Smooth muscle cell (in vitro differentiated cells): ENCODE measurements at regions not wholly inside any gene's neighbourhood (a gene's known extent, or its start where the extent isn't known, plus 50 kb on each side); places are given as distances from the start of the nearest gene placed in this dataset.

Experiments
- DNase-seq: peaks from one replicate; lab custom pipeline; 2025; ENCODE audit not compliant: unreplicated experiment; lab: John Stamatoyannopoulos, UW
- H2AFZ ChIP-seq: fragments of 200-600 bp; sonication (generic); 2 replicates; pipeline ENCODE4 v1.6.0; 2016; ENCODE audit warnings: antibody characterized with exemption, low read depth, mild to moderate bottlenecking
- H3F3A ChIP-seq: fragments of 200-600 bp; sonication (generic); 2 replicates; pipeline ENCODE4 v1.6.0; 2017; ENCODE audit warnings: antibody characterized with exemption, low read depth
- H3K27ac ChIP-seq: fragments of 200-600 bp; sonication (generic); 2 replicates; pipeline ENCODE4 v1.5.1; 2016; ENCODE audit warnings: low read depth, mild to moderate bottlenecking
- H3K27me3 ChIP-seq: fragments of 200-600 bp; sonication (generic); 2 replicates; pipeline ENCODE4 v1.6.1; 2016; ENCODE audit warnings: low read depth, mild to moderate bottlenecking
- H3K36me3 ChIP-seq: fragments of 200-600 bp; sonication (generic); 2 replicates; pipeline ENCODE4 v1.5.1; 2016; ENCODE audit warnings: low read depth
- H3K4me1 ChIP-seq: fragments of 200-600 bp; sonication (generic); 2 replicates; pipeline ENCODE4 v1.5.1; 2016; ENCODE audit warnings: low read depth
- H3K4me2 ChIP-seq: fragments of 200-600 bp; sonication (generic); 2 replicates; pipeline ENCODE4 v1.6.0; 2016; ENCODE audit warnings: mild to moderate bottlenecking
- H3K4me3 ChIP-seq: fragments of 200-600 bp; sonication (generic); 2 replicates; pipeline ENCODE4 v1.5.1; 2016; ENCODE audit warnings: mild to moderate bottlenecking
- H3K79me2 ChIP-seq: fragments of 200-600 bp; sonication (generic); 2 replicates; pipeline ENCODE4 v1.6.0; 2016; ENCODE audit warnings: low read depth, mild to moderate bottlenecking
- H3K9ac ChIP-seq: fragments of 200-600 bp; sonication (generic); 2 replicates; pipeline ENCODE4 v1.6.0; 2016; ENCODE audit warnings: low read depth
- H3K9me3 ChIP-seq: fragments of 200-600 bp; sonication (generic); replicated peaks from 2 replicates; pipeline ENCODE4 v1.5.1; 2016; ENCODE audit warnings: low read depth
- H4K20me1 ChIP-seq: fragments of 200-600 bp; sonication (generic); 2 replicates; pipeline ENCODE4 v1.6.0; 2016; ENCODE audit warnings: low read depth
- CTCF ChIP-seq: fragments of 200-600 bp; sonication (generic); IDR thresholded peaks from 2 replicates; pipeline ENCODE4 v1.5.1; 2017; ENCODE audit warnings: borderline replicate concordance, mild to moderate bottlenecking, antibody characterized with exemption; ENCODE audit not compliant: insufficient read depth, poor library complexity, severe bottlenecking
- WGBS: methylation state at CpG from one replicate; pipeline ENCODE4 v1.1.7; 2016; ENCODE audit warnings: low lambda C conversion rate; 5-methylcytosine and 5-hydroxymethylcytosine counted together

GRCh38 chr7:153835712-153836265, 216.4 kb upstream of the DPP6 start:
- Histone ChIP-seq H2AFZ (no peak overlapping the region), H3F3A (no peaks in the 10 kb centered on the region), H3K4me2 (no peak overlapping the region), H4K20me1 (no peaks in the 10 kb centered on the region), H3K79me2 (no peaks in the 10 kb centered on the region), H3K36me3 (no peaks in the 10 kb centered on the region), H3K4me1 (no peaks in the 10 kb centered on the region), H3K9me3 (no peaks in the 10 kb centered on the region), H3K9ac (no peak overlapping the region), H3K27ac (no peak overlapping the region), H3K27me3 (no peaks in the 10 kb centered on the region), H3K4me3 (no peak overlapping the region)
- WGBS: 73% methylated on average over 7 of the region's 7 CpGs
- DNase-seq: no peak
- TF ChIP-seq CTCF: no peak

- Histone ChIP-seq H3K27ac (no peak overlapping the region), H3K79me2 (no peaks in the 10 kb centered on the region), H2AFZ (no peak overlapping the region), H3K4me1 (no peaks in the 10 kb centered on the region), H3K9me3 (no peaks in the 10 kb centered on the region), H3F3A (no peaks in the 10 kb centered on the region), H3K27me3 (no peaks in the 10 kb centered on the region), H4K20me1 (no peaks in the 10 kb centered on the region), H3K4me3 (no peak overlapping the region), H3K9ac (no peak overlapping the region), H3K4me2 (no peak overlapping the region), H3K36me3 (no peaks in the 10 kb centered on the region)
- no peak for DNase-seq
- TF ChIP-seq CTCF: no peak
- 71% methylated on average over 4 of the region's 4 CpGs for WGBS
These were observed 213.6 kb upstream of the DPP6 start for GRCh38 chr7:153838591-153838990.

- Histone ChIP-seq H2AFZ (no peak overlapping the region), H3K4me1 (no peaks in the 10 kb centered on the region), H3K4me2 (no peak overlapping the region), H3K27me3 (no peaks in the 10 kb centered on the region), H3K27ac (no peak overlapping the region), H3K9ac (no peak overlapping the region), H3K9me3 (peaks cover 2% of the 10 kb centered on the region), H4K20me1 (no peaks in the 10 kb centered on the region), H3F3A (no peaks in the 10 kb centered on the region), H3K4me3 (no peak overlapping the region), H3K36me3 (no peaks in the 10 kb centered on the region), H3K79me2 (no peaks in the 10 kb centered on the region)
- no peak for DNase-seq
- 86% methylated on average over 5 of the region's 5 CpGs for WGBS
- TF ChIP-seq CTCF: no peak
These were observed 211.3 kb upstream of the DPP6 start for GRCh38 chr7:153840861-153841260.

- 89% methylated on average over 11 of the region's 11 CpGs for WGBS
- no peak overlapping the region for H2AFZ ChIP-seq
- no peaks in the 10 kb centered on the region for H3K27me3 ChIP-seq
- no peak overlapping the region for H3K4me3 ChIP-seq
- H3K4me2 ChIP-seq: no peak overlapping the region
- TF ChIP-seq CTCF: no peak
- H3K36me3 ChIP-seq: no peaks in the 10 kb centered on the region
- no peak overlapping the region for H3K27ac ChIP-seq
- no peak for DNase-seq
- no peaks in the 10 kb centered on the region for H3K79me2 ChIP-seq
- no peaks in the 10 kb centered on the region for H3K4me1 ChIP-seq
- H3F3A ChIP-seq: no peaks in the 10 kb centered on the region
- peaks cover 3% of the 10 kb centered on the region for H3K9me3 ChIP-seq
- no peak overlapping the region for H3K9ac ChIP-seq
- H4K20me1 ChIP-seq: no peaks in the 10 kb centered on the region
These were observed 204.4 kb upstream of the DPP6 start for GRCh38 chr7:153847828-153848227.
